HFF-Myc (cell line): ENCODE measurements at regions not wholly inside any gene's neighbourhood (a gene's known extent, or its start where the extent isn't known, plus 50 kb on each side); places are given as distances from the start of the nearest gene placed in this dataset.

Experiments used
- DNase-seq: peaks from one replicate; pipeline ENCODE4 v3.0.0-alpha.2; 2011; ENCODE audit warnings: low read depth; ENCODE audit errors: extremely low read depth
- H3K4me3 ChIP-seq: replicated peaks from 2 replicates; pipeline ENCODE4 v1.5.1; 2011; ENCODE audit warnings: low read depth, mild to moderate bottlenecking, control low read depth, low read length
- CTCF ChIP-seq: IDR thresholded peaks from 2 replicates; pipeline ENCODE4 v1.5.1; 2012; ENCODE audit warnings: mild to moderate bottlenecking, low read depth, low read length, control low read depth; ENCODE audit errors: missing control alignments

- H3K4me3 ChIP-seq, result no peak overlapping the region
- DNase-seq, result no peak
- no peak for TF ChIP-seq CTCF
These were observed 171.5 kb upstream of the IL12A start for GRCh38 chr3:159817126-159817525.

- no peak overlapping the region for H3K4me3 ChIP-seq
- no peak for TF ChIP-seq CTCF
- DNase-seq, result no peak
These were observed 171.1 kb upstream of the IL12A start for GRCh38 chr3:159817571-159817970.

- DNase-seq, result no peak
- no peak for TF ChIP-seq CTCF
- H3K4me3 ChIP-seq, result no peak overlapping the region
These were observed 170.2 kb upstream of the IL12A start for GRCh38 chr3:159818399-159818798.

GRCh38 chr3:159818997-159819500 lies 169.6 kb upstream of the IL12A start:
- no peak overlapping the region for H3K4me3 ChIP-seq
- no peak for DNase-seq

GRCh38 chr3:159819676-159820075 lies 169.0 kb upstream of the IL12A start:
- TF ChIP-seq CTCF, result no peak
- DNase-seq, result no peak
- H3K4me3 ChIP-seq, result no peak overlapping the region

More at GRCh38 chr3:159818997-159819500, 169.6 kb upstream of the IL12A start:
- TF ChIP-seq CTCF, result no peak

GRCh38 chr3:159821110-159821509 lies 167.5 kb upstream of the IL12A start:
- no peak overlapping the region for H3K4me3 ChIP-seq
- DNase-seq, result no peak
- no peak for TF ChIP-seq CTCF

GRCh38 chr3:159821736-159822135 lies 166.9 kb upstream of the IL12A start:
- H3K4me3 ChIP-seq, result no peak overlapping the region
- DNase-seq, result no peak
- no peak for TF ChIP-seq CTCF
